NCI-H510A (cell line): ENCODE measurements at regions not wholly inside any gene's neighbourhood (a gene's known extent, or its start where the extent isn't known, plus 50 kb on each side); places are given as distances from the start of the nearest gene placed in this dataset.

Experiments
- DNase-seq: peaks from one replicate; lab custom pipeline; 2025; lab: John Stamatoyannopoulos, UW

DNA sequence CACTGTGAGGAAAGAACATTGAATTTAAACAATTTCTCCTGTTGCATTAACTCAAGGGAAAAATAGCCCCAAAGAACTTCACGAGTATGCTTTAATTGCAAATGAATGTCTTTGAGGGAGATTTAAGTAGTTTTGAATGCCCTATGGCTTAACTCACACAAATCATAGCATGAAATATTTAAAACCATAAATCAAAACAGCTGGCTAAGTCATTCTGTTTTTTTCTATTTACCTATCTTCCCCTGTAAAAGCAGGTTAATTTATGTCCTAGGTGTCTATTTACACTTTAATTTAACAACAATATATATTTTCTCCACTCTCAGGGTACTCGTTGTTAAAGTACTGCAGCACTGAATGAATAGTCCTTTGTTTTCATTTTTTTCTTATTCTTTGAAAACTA is 118.8 kb upstream of the PIEZO2 start:
- DNase-seq: no peak

GRCh38 chr18:11266781-11267480 is 117.6 kb upstream of the PIEZO2 start:
- DNase-seq: no peak

- no peak for DNase-seq
These were observed 112.1 kb upstream of the PIEZO2 start for GRCh38 chr18:11261486-11261885.

- DNase-seq: no peak
These were observed 111.6 kb upstream of the PIEZO2 start for GRCh38 chr18:11260961-11261461.

GRCh38 chr18:11259469-11260150 is 110.2 kb upstream of the PIEZO2 start:
- DNase-seq: no peak

DNA sequence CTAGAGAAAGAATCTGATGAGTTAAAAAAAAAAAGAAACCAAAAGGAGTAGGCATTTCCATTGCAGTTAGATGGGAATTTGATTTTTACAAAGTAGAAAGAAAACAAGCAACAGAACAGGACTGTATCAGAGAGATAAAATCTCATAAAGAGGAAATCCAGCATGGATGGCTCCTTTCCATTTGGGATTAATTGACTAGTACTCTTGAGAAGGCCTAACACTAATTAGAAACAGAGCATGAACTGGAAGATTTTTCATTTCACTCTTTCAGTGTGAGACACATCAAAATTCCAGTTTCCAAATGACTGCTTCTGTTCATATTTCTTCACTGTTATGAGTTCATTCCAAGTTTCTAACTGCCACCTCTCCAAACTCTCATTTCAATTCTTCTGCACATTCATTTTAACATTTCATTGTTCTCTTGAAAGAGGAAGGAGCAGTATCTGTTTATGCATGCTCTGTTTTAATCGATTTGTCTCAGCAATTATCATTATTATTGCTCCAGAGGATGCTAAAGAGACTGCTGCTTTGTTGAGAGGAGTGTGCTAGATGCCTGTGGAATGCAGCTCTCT is 108.8 kb upstream of the PIEZO2 start:
- DNase-seq: no peak

DNA sequence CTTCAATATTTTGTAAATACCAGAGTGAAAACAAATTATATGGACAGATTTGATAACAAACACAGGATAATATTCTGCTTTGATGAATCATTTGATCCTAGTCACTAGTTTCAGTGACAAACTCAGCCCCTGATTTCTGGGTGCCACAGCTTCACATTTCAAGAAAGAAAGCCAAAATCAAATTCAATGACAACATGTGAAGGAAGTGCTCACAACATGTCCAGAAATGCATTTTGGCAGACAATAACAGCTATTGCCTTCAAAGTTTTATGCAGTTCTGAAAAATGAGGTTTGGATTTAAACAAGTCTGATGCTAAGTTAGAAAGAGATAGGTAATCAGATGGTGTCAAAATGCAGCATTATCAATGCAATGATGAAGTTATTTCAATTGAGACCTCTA is 106.9 kb upstream of the PIEZO2 start:
- DNase-seq: no peak

DNA sequence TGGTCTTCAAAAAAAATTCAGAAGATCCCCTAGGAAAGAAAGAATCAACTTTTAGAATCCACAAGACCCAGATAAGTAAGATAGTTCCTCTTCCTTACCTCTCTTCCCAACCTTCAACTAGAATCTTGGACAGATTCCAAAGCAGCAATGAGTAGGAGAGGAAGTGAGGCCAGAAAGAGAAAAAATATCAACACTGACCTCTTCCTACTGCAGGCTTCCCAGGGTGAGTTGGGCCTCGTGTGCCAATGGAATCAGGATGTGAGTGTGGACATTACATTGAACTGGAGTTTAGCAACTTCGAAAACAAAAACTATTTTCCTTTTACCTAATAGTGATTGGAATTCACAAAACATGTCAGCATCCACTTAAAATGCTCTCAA is 102.5 kb upstream of the PIEZO2 start:
- no peak for DNase-seq

DNA sequence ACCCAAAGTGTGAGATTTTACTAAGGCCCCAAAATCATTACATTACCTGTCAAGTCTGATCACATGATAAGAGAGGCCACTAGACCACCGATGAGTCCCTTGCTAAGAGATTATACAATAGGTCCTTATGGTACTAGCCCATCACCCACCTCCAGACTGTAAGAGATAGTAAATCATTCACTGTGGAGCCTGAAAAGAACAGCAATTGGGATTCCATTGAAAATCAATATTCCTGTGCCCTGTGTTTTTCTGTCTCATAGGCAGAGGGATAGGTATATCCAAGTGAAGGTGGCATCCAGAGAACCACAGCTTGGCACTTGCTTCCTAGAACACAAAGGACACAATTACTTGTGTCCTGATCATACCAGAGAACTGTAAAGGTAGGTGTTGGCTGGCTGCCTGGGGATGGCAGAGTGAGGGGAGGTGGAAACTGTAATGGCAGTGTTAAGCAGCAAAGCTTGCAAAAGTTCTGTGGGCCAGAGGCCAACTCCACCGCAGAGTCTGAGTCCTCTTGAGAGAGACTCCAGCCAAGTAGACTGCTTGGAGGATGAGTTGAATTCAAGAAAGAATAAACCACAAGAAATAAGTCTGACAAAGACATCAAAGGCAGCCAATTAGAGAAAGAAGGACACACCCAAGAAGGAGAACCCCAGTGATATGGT is 102.0 kb upstream of the PIEZO2 start:
- DNase-seq: no peak

DNA sequence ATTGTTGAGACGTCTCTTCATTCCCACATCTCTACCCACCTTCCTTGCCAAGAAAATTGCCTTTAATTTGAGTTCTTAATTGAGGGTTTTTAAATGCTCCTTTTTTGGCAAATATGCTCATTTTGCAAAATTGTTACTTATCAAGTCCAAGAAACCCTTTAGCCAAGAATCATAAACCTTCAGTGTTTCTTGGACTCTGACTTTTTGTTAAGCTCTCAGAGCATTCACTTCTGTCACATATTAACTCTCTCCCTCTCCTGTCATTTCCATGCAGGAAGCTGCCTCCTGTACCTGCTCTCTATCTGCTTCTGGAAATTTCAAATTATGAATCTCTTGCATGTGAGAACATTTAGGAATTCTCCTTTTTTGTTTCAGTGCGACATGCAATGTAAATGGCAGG is 100.0 kb upstream of the PIEZO2 start:
- no peak for DNase-seq

DNA sequence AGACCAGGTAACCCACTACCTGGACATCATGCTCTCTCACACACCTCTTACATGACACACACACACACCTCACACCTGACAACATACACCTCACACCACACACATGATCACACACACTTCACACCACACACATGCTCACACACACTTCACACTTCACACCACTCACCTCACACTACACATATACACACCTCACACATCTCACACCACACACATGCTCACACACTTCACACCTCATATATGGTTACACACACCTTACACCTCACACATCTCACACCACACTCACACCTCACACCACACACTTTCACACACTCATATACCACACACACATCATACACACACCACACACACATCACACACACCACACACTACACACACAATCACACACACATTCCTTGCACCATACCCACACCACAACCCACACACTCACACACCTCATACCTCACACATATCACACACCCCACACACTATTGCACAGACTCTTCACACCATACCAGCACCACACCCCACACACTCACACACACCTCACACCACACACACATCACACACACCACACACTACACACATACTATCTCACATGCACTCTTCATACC is 98.1 kb upstream of the PIEZO2 start:
- no peak for DNase-seq

DNA sequence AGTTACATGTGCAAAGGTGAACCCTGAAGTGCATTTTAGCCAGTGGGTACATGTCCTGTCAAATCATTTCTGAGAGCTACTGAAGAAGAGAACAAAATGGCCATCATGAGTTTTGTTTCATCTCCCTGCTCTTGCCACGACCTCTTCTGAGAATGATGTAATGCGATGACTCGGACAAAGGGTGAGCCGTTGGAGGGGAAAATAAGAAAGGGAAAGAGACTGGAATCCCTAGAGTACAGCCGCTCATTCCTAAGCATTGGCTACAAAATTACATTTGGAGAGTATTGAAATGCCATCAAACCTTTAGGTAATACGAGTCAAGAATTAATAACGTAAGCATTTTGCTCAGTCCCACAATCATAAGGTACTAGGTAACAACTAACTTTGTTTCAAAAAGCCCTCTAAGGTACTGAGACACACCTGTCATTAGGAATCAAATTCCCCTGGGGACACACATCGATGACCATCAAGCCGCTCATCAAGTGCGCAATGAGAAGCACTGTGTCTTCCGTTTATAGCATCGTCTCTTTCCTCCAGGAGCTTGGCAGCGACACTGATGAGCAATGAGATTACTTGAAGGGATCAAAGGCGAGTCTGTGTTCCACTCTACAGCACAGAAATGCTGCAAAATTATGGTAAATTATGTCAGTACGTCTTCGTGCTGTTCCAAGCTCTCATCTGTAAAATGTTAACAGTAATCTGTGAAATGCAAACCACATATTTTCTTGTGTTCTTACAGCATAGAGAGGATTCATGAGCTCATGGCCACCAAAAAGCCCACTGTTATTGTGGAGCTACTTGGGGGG is 97.3 kb upstream of the PIEZO2 start:
- no peak for DNase-seq

DNA sequence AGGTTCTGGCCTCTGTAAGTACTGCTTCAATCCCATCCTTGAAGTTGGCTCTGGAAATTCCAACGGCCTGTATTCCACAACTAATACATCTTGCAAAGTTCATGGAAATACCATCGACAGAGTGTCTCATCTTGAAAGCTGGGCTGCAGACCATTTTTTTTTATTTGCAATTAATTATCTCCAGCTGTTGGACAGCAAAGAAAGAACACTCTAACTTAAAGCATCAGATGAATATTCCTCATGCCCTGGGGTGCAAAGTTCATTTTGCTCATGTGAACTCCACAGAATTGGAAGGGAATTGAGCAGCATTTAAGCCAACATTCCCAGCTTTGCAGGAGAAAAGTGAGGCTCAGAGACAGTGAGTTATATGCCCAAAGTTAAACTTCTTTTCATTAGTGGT is 96.5 kb upstream of the PIEZO2 start:
- no peak for DNase-seq

DNA sequence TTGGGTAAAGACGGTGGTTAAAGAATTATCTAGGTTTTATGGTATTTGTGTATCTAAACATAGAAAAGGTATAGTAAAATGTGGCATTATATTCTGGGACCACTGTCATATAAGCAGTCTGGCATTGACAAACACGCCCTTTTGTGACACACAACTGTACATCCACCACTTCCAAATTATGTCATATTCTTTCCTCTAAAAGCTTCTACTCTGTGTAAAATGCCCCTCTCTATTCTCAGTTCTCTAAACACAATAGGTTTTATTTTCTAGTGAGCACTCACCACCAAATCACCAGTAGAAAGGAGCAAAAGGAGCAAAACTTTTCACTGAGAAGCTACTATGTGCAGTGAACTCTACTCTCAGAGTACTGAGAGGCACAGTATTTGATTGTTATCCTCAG is 88.1 kb upstream of the PIEZO2 start:
- no peak for DNase-seq

GRCh38 chr18:11237066-11237465 is 87.7 kb upstream of the PIEZO2 start:
- DNase-seq: no peak

GRCh38 chr18:11224153-11224552 is 74.8 kb upstream of the PIEZO2 start:
- DNase-seq: no peak

- DNase-seq: no peak
These were observed 70.2 kb upstream of the PIEZO2 start for GRCh38 chr18:11219571-11219970.

DNA sequence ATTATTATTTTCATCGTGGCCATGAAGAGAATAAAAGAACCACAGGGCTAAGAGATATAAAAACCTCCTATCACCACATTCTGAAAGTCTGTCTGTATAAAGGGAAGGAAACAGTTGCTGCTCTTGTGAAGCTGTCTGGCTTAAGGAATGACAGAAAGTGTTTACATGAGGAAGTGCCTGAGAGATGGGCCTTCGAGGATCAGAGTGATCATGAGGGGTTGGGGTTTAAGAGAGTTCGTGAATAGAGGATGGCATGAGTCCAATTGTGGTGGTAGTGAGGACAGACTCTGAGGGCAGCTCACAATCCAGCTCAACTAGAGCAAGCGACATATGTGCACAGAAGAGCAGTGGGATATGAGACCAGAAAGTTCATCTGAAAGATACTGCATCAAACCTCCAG is 65.8 kb upstream of the PIEZO2 start:
- no peak for DNase-seq

DNA sequence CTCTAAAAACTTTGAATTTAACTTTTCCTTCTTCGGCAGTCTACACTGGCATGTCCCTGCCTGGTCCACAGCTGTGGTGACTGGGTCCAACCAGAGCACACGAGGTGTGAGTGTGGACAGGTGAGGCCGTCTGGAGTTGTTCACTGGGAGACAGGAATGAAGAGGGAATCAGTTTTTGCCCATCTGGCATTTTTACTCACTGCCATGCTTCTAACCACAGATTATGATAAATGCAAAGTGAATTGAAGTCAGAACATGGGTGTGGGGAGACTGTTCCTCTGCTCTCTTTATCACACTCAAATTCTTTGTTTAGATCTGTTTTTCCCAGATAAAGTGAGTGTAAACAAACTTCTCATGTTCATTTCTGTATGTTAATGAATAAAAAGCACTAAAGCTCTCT is 54.7 kb upstream of the PIEZO2 start:
- DNase-seq: no peak

GRCh38 chr18:11199477-11199876 is 50.1 kb upstream of the PIEZO2 start:
- DNase-seq: no peak
